Parathyroid adenoma (tissue), 2 donors: ENCODE measurements at regions not wholly inside any gene's neighbourhood (a gene's known extent, or its start where the extent isn't known, plus 50 kb on each side); places are given as distances from the start of the nearest gene placed in this dataset.

Experiments used
- H2AFZ ChIP-seq: fragments of 300-600 bp; sonication (generic); one replicate; pipeline ENCODE4 v1.7.0; 2017; ENCODE audit warnings: antibody characterized with exemption, mild to moderate bottlenecking
- H3K27ac ChIP-seq: fragments of 300-600 bp; sonication (generic); one replicate; pipeline ENCODE4 v1.7.0; 2017
- H3K27me3 ChIP-seq: fragments of 300-600 bp; sonication (generic); one replicate; pipeline ENCODE4 v1.7.0; 2017; ENCODE audit warnings: low read length; ENCODE audit not compliant: control insufficient read depth, insufficient read depth
- H3K36me3 ChIP-seq: fragments of 300-600 bp; sonication (generic); one replicate; pipeline ENCODE4 v1.7.0; 2017; ENCODE audit warnings: low read length; ENCODE audit not compliant: control insufficient read depth, insufficient read depth
- H3K4me1 ChIP-seq: fragments of 300-600 bp; sonication (generic); one replicate; pipeline ENCODE4 v1.7.0; 2017; ENCODE audit warnings: control low read depth
- H3K4me2 ChIP-seq: fragments of 300-600 bp; sonication (generic); one replicate; pipeline ENCODE4 v1.7.0; 2017; ENCODE audit warnings: low read length
- H3K4me3 ChIP-seq: fragments of 300-600 bp; sonication (generic); one replicate; pipeline ENCODE4 v1.7.0; 2017; ENCODE audit warnings: low read depth, low read length
- H3K79me2 ChIP-seq: fragments of 300-600 bp; sonication (generic); one replicate; pipeline ENCODE4 v1.7.0; 2017; ENCODE audit warnings: control low read depth
- H3K9ac ChIP-seq: fragments of 300-600 bp; sonication (generic); one replicate; pipeline ENCODE4 v1.7.0; 2017; ENCODE audit warnings: mild to moderate bottlenecking
- H3K9me3 ChIP-seq: fragments of 300-600 bp; sonication (generic); one replicate; pipeline ENCODE4 v1.7.0; 2017; ENCODE audit warnings: low read length; ENCODE audit not compliant: control insufficient read depth
- CTCF ChIP-seq: fragments of 300-600 bp; sonication (generic); IDR thresholded peaks from one replicate; pipeline ENCODE4 v1.7.0; 2017; ENCODE audit warnings: antibody characterized with exemption, mild to moderate bottlenecking
- donor health status: primary hyperparathyroidism.

- no peak overlapping the region for H3K27ac ChIP-seq
- H3K9me3 ChIP-seq, result no peaks in the 10 kb centered on the region
- no peaks in the 10 kb centered on the region for H3K79me2 ChIP-seq
- H3K27me3 ChIP-seq, result no peaks in the 10 kb centered on the region
- no peak overlapping the region for H2AFZ ChIP-seq
- H3K36me3 ChIP-seq, result no peaks in the 10 kb centered on the region
- H3K4me1 ChIP-seq, result no peaks in the 10 kb centered on the region
- no peak overlapping the region for H3K4me2 ChIP-seq
- H3K4me3 ChIP-seq, result no peak overlapping the region
- TF ChIP-seq CTCF, result no peak
- H3K9ac ChIP-seq, result no peak overlapping the region
Observed at GRCh38 chr12:115517913-115518312, 759.6 kb downstream of the MED13L start.

- Histone ChIP-seq H3K9ac (no peak overlapping the region), H3K27me3 (no peaks in the 10 kb centered on the region), H3K4me2 (no peak overlapping the region), H3K9me3 (no peaks in the 10 kb centered on the region), H3K4me3 (no peak overlapping the region), H2AFZ (no peak overlapping the region), H3K36me3 (no peaks in the 10 kb centered on the region), H3K4me1 (no peaks in the 10 kb centered on the region), H3K27ac (no peak overlapping the region), H3K79me2 (no peaks in the 10 kb centered on the region)
- no peak for TF ChIP-seq CTCF
Observed at GRCh38 chr12:115511986-115512711, 765.3 kb downstream of the MED13L start.

- no peak for TF ChIP-seq CTCF
Observed at GRCh38 chr12:115511305-115511704, 766.2 kb downstream of the MED13L start.

GRCh38 chr12:115508990-115509389 lies 768.5 kb downstream of the MED13L start:
- no peak for TF ChIP-seq CTCF
- no peak overlapping the region for H3K27ac ChIP-seq
- no peak overlapping the region for H3K9ac ChIP-seq
- no peak overlapping the region for H3K4me2 ChIP-seq
- H3K79me2 ChIP-seq, result no peaks in the 10 kb centered on the region
- no peaks in the 10 kb centered on the region for H3K4me1 ChIP-seq
- H3K4me3 ChIP-seq, result no peak overlapping the region
- H3K27me3 ChIP-seq, result no peaks in the 10 kb centered on the region
- H2AFZ ChIP-seq, result no peak overlapping the region
- H3K9me3 ChIP-seq, result no peaks in the 10 kb centered on the region
- no peaks in the 10 kb centered on the region for H3K36me3 ChIP-seq

More at GRCh38 chr12:115511305-115511704, 766.2 kb downstream of the MED13L start:
- no peak overlapping the region for H3K4me3 ChIP-seq
- H3K4me2 ChIP-seq, result no peak overlapping the region
- no peaks in the 10 kb centered on the region for H3K36me3 ChIP-seq
- no peak overlapping the region for H3K27ac ChIP-seq
- H3K9me3 ChIP-seq, result no peaks in the 10 kb centered on the region
- H2AFZ ChIP-seq, result no peak overlapping the region
- H3K4me1 ChIP-seq, result no peaks in the 10 kb centered on the region
- no peaks in the 10 kb centered on the region for H3K79me2 ChIP-seq
- H3K27me3 ChIP-seq, result no peaks in the 10 kb centered on the region
- no peak overlapping the region for H3K9ac ChIP-seq
